Amygdala (tissue), 56 donors: ENCODE measurements at regions not wholly inside any gene's neighbourhood (a gene's known extent, or its start where the extent isn't known, plus 50 kb on each side); places are given as distances from the start of the nearest gene placed in this dataset.
A peak's percentile ranks its signal among the peaks of the same experiment; 100 is the strongest.

ENCODE experiments used
- DNase-seq, 56 donors: peaks; one replicate each; lab custom pipeline; 2025; lab: John Stamatoyannopoulos, UW

- no peak for DNase-seq
These were observed 75.3 kb upstream of the PRR20G start for GRCh38 chr3:127363171-127363570.

- no peak for DNase-seq
These were observed 72.8 kb upstream of the PRR20G start for GRCh38 chr3:127360647-127361046.

- no peak for DNase-seq
These were observed 70.8 kb upstream of the PRR20G start for GRCh38 chr3:127358641-127359040.

GRCh38 chr3:127356381-127356780, 68.5 kb upstream of the PRR20G start:
- DNase-seq, result no peak

GRCh38 chr3:127354761-127355160, 66.9 kb upstream of the PRR20G start:
- DNase-seq, result no peak

GRCh38 chr3:127352612-127353011, 64.8 kb upstream of the PRR20G start:
- DNase-seq, result no peak

GRCh38 chr3:127351775-127352350, 64.0 kb upstream of the PRR20G start:
- DNase-seq, result no peak

- DNase-seq, result peak in 17 of 56 donors; percentile 1 to 39 (median 21)
These were observed 63.5 kb upstream of the PRR20G start for GRCh38 chr3:127351321-127351720.

GRCh38 chr3:127350172-127351050, 62.6 kb upstream of the PRR20G start:
- no peak for DNase-seq

- no peak for DNase-seq
These were observed 61.8 kb upstream of the PRR20G start for GRCh38 chr3:127349501-127350171.

GRCh38 chr3:127342735-127343134, 54.9 kb upstream of the PRR20G start:
- DNase-seq, result no peak

- peak in 2 of 56 donors; percentile 8 to 9 for DNase-seq
These were observed 52.3 kb upstream of the PRR20G start for GRCh38 chr3:127339928-127340861.

- no peak for DNase-seq
These were observed 51.2 kb upstream of the PRR20G start for GRCh38 chr3:127339016-127339415.

GRCh38 chr3:127337911-127338531, 50.2 kb upstream of the PRR20G start:
- no peak for DNase-seq
